Fibroblast of the aortic adventitia (primary cell): ENCODE measurements at regions not wholly inside any gene's neighbourhood (a gene's known extent, or its start where the extent isn't known, plus 50 kb on each side); places are given as distances from the start of the nearest gene placed in this dataset.

Experiments used
- DNase-seq: peaks from one replicate; pipeline ENCODE4 v3.0.0-alpha.2; 2010; ENCODE audit warnings: low read depth
- H3K4me3 ChIP-seq: 2 replicates; pipeline ENCODE4 v1.5.1; 2011; ENCODE audit warnings: low read depth, mild to moderate bottlenecking, control low read depth, low read length, moderate library complexity
- CTCF ChIP-seq: IDR thresholded peaks from 2 replicates; pipeline ENCODE4 v1.5.1; 2011; ENCODE audit warnings: mild to moderate bottlenecking, low read length, control low read depth, inconsistent platforms; ENCODE audit not compliant: insufficient read depth

- no peak for DNase-seq
- no peak for TF ChIP-seq CTCF
- no peak overlapping the region for H3K4me3 ChIP-seq
Observed at GRCh38 chr14:42965512-42965911, 1358.8 kb downstream of the LRFN5 start.

DNA sequence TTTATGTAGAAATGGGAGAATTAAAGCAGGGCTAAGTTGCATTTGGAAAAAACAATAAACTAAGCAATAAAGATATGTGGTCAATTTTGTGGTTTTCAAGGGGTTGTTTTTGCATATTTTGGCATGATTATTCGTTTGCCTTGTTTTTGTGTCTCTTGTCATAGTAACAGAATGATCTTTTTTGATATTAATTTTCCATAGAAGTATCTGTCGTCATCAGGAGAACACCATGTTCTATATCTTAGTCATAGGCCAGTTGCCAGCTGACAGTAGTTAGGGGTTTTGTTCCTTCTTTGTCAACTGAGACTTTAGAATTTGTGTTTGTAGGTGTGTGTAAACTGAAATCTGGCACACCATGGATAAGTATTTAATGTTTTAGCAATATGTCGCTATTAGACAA is 1354.8 kb downstream of the LRFN5 start:
- no peak for DNase-seq
- no peak overlapping the region for H3K4me3 ChIP-seq
- no peak for TF ChIP-seq CTCF

- H3K4me3 ChIP-seq, result no peak overlapping the region
Observed at GRCh38 chr14:42950363-42950762, 1343.7 kb downstream of the LRFN5 start.

DNA sequence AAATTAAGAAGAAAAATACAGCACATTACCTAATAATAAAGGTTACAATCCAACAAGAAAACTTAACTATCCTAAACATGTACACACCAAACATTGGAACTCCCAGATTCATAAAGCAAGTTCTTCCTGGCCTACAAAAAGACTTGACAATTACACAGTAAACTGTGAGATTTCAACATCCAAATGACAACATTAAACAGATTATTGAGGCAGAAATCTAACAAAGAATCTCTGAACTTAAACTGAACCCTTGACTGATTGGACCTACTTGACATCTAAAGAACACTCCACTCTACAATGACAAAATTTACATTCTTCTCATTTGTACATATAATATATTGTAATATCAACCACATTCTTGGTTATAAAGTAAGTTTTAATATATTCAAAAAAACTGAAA is 1341.3 kb downstream of the LRFN5 start:
- no peak for TF ChIP-seq CTCF
- DNase-seq, result peak; percentile 2

More at GRCh38 chr14:42950363-42950762, 1343.7 kb downstream of the LRFN5 start:
- no peak for TF ChIP-seq CTCF
- no peak for DNase-seq

DNA sequence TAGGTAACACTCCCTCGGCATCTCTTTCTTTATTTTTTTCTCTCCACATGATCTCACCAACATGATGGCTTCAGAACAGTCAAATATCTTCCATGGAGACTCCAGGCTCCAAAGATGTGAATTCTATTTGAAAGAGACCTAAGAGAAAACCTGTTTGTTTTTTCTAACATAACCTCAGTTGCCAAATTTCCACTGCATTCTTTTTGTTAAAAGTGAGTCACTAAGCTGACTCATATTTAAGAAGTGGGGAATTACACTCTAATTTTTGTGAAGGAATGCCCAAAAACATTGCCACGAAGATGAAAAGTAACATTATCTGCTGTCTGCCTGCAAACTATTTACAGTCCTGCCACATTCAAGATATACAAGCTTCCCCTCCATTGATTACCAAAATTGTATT is 1337.6 kb downstream of the LRFN5 start:
- H3K4me3 ChIP-seq, result no peak overlapping the region
- peak; percentile 67 for DNase-seq
- no peak for TF ChIP-seq CTCF

More for the DNA sequence above, 1341.3 kb downstream of the LRFN5 start:
- H3K4me3 ChIP-seq, result no peak overlapping the region

DNA sequence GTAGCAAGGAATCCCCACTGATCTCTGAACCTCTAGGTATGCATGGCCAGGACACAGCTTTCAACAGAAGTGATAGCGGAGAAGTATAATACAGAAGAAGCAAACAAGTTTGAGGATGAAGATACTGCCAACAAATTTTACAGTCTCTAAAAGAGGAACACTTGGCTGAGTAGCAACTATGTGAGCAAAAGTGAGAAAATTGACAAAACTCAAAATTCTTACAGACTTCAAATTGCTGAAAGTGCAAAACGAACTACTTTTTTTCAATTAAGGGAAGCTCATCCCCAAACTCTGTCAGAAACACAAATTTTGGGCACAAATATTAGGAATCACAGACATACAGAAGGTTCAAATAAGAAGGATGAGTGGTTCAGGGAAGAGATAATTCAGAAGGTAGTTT is 1324.6 kb downstream of the LRFN5 start:
- H3K4me3 ChIP-seq, result no peak overlapping the region
- no peak for TF ChIP-seq CTCF
- no peak for DNase-seq

GRCh38 chr14:42929806-42930480 is 1323.3 kb downstream of the LRFN5 start:
- no peak for DNase-seq
- TF ChIP-seq CTCF, result no peak
- H3K4me3 ChIP-seq, result no peak overlapping the region
